ENCODE measurements at regions not wholly inside any gene's neighbourhood (a gene's known extent, or its start where the extent isn't known, plus 50 kb on each side); places are given as distances from the start of the nearest gene placed in this dataset.
"Not testable (repeated sequence)": the region's sequence is repeated elsewhere in the genome, so short reads cannot be mapped to it uniquely, and the experiment has no call there.

DNA sequence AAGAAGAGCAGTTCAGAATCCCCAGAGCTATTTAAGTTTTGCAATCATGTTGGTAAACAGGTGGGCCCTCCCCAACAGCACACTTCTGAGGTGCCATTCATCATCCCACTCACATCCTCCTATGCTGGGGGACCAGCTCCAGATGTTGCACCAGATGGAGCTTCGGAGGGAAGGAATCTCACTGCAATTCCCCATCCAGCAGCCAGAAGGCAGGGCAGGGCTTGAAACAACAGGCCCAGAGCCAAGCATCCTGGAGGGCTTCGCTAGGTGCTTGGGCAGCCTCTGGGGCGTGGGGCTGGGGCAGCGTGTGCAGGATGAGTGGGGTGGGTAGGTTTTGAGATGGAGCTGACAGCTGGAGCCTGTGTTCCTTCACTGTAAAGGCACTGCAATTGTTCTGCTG is 73.6 kb downstream of the ATP6V0E2 start:
- TF ChIP-seq, protein P1, sequence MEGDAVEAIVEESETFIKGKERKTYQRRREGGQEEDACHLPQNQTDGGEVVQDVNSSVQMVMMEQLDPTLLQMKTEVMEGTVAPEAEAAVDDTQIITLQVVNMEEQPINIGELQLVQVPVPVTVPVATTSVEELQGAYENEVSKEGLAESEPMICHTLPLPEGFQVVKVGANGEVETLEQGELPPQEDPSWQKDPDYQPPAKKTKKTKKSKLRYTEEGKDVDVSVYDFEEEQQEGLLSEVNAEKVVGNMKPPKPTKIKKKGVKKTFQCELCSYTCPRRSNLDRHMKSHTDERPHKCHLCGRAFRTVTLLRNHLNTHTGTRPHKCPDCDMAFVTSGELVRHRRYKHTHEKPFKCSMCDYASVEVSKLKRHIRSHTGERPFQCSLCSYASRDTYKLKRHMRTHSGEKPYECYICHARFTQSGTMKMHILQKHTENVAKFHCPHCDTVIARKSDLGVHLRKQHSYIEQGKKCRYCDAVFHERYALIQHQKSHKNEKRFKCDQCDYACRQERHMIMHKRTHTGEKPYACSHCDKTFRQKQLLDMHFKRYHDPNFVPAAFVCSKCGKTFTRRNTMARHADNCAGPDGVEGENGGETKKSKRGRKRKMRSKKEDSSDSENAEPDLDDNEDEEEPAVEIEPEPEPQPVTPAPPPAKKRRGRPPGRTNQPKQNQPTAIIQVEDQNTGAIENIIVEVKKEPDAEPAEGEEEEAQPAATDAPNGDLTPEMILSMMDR (IDR thresholded peaks at IDR 0.05), result not testable (repeated sequence)
- not testable (repeated sequence) for TF ChIP-seq POLR2A, POLR2AphosphoS5 (IDR thresholded peaks at IDR 0.05)

All from stomach (tissue), 4 donors.